ENCODE measurements at regions not wholly inside any gene's neighbourhood (a gene's known extent, or its start where the extent isn't known, plus 50 kb on each side); places are given as distances from the start of the nearest gene placed in this dataset.

GRCh38 chr9:71567890-71568289 is 200.4 kb downstream of the CEMIP2 start (continued):
- TF ChIP-seq CTCF (IDR thresholded peaks at IDR 0.05; ENCODE audit: control extremely low read depth in 1 of 3, insufficient read depth in 1 of 3, low read depth in 1 of 3, low read length in 3 of 3) = no peak
- TF ChIP-seq BRCA1 (IDR thresholded peaks at IDR 0.05; ENCODE audit: low read depth, low read length) = no peak
- no peak for TF ChIP-seq GTF2F1 (IDR thresholded peaks at IDR 0.05; ENCODE audit: borderline replicate concordance, low read depth, low read length)
- no peak for TF ChIP-seq TAF1 (IDR thresholded peaks at IDR 0.05; ENCODE audit: low read depth, low read length)
- TF ChIP-seq BACH1 (IDR thresholded peaks at IDR 0.05; ENCODE audit: low read length) = no peak
- no peak for TF ChIP-seq POLR2A (IDR thresholded peaks at IDR 0.05; ENCODE audit: control extremely low read depth in 1 of 2, low read depth in 2 of 2, low read length in 2 of 2)
- no peak for TF ChIP-seq CHD2 (IDR thresholded peaks at IDR 0.05; ENCODE audit: low read length)
- TF ChIP-seq E2F6 (IDR thresholded peaks at IDR 0.05) = no peak
- no peak for TF ChIP-seq HDAC6 (IDR thresholded peaks at IDR 0.05; ENCODE audit: low read depth, low read length)
- no peak for TF ChIP-seq RBBP5 (IDR thresholded peaks at IDR 0.05; ENCODE audit: borderline replicate concordance, low read depth, low read length)
- TF ChIP-seq JUND (IDR thresholded peaks at IDR 0.05; ENCODE audit: low read length) = no peak
